ENCODE measurements at regions not wholly inside any gene's neighbourhood (a gene's known extent, or its start where the extent isn't known, plus 50 kb on each side); places are given as distances from the start of the nearest gene placed in this dataset.
"Not testable (repeated sequence)": the region's sequence is repeated elsewhere in the genome, so short reads cannot be mapped to it uniquely, and the experiment has no call there.

GRCh38 chr11:42779555-42779954 lies 532.2 kb upstream of the API5 start:
- H2AFZ ChIP-seq (ENCODE audit: low read depth, low read length): no peak overlapping the region
- no peaks in the 10 kb centered on the region for H3K27me3 ChIP-seq (ENCODE audit: control insufficient read depth in 1 of 2, insufficient read depth in 1 of 2, low read length in 2 of 2)
- H3K4me3 ChIP-seq (ENCODE audit: insufficient read depth in 1 of 2, low read depth in 1 of 2, low read length in 2 of 2): no peak overlapping the region
- H2BK5ac ChIP-seq (ENCODE audit: low read depth, low read length, poor library complexity, severe bottlenecking): no peak overlapping the region
- H3K4me1 ChIP-seq (ENCODE audit: control insufficient read depth, insufficient read depth, low read depth, low read length): no peaks in the 10 kb centered on the region
- H2BK120ac ChIP-seq (ENCODE audit: low read depth, low read length): no peak overlapping the region
- H4K91ac ChIP-seq (ENCODE audit: low read length): no peak overlapping the region
- WGBS: 53% methylated on average over 2 of the region's 3 CpGs
- no peak overlapping the region for H3K14ac ChIP-seq (ENCODE audit: low read length in 2 of 2)
- no peak overlapping the region for H2BK12ac ChIP-seq (ENCODE audit: low read length in 2 of 2)
- H3K36me3 ChIP-seq (ENCODE audit: control insufficient read depth in 1 of 2, insufficient read depth in 2 of 2, low read depth in 1 of 2, low read length in 2 of 2): no peaks in the 10 kb centered on the region
- no peak overlapping the region for H2BK15ac ChIP-seq (ENCODE audit: low read depth, poor library complexity, severe bottlenecking)
- no peak overlapping the region for H3K23ac ChIP-seq (ENCODE audit: low read length in 2 of 2)
- no peak for DNase-seq
- no peaks in the 10 kb centered on the region for H3K9me3 ChIP-seq (ENCODE audit: control insufficient read depth, low read length)
- no peak overlapping the region for H3K4me2 ChIP-seq (ENCODE audit: low read length, poor library complexity, severe bottlenecking)
- no peak overlapping the region for H4K8ac ChIP-seq (ENCODE audit: low read length)
- no peak overlapping the region for H3K18ac ChIP-seq (ENCODE audit: low read depth in 1 of 2, low read length in 2 of 2)
- H3K9ac ChIP-seq (ENCODE audit: low read length): no peak overlapping the region
- H3K27ac ChIP-seq (ENCODE audit: low read length, poor library complexity, severe bottlenecking): no peak overlapping the region
- H3K79me1 ChIP-seq (replicated peaks; ENCODE audit: low read length, poor library complexity, severe bottlenecking): no peaks in the 10 kb centered on the region
- no peak overlapping the region for H3K4ac ChIP-seq (ENCODE audit: low read depth in 1 of 2, low read length in 2 of 2)
- H2AK5ac ChIP-seq (ENCODE audit: low read length, severe bottlenecking): no peak overlapping the region

- Histone ChIP-seq H2AFZ (ENCODE audit: low read depth, low read length) (no peak overlapping the region), H2BK5ac (ENCODE audit: low read depth, low read length, poor library complexity, severe bottlenecking) (no peak overlapping the region), H3K9ac (ENCODE audit: low read length) (no peak overlapping the region), H3K4ac (ENCODE audit: low read depth in 1 of 2, low read length in 2 of 2) (no peak overlapping the region), H3K9me3 (ENCODE audit: control insufficient read depth, low read length) (no peaks in the 10 kb centered on the region), H3K18ac (ENCODE audit: low read depth in 1 of 2, low read length in 2 of 2) (no peak overlapping the region), H4K8ac (ENCODE audit: low read length) (no peak overlapping the region), H3K4me1 (ENCODE audit: control insufficient read depth, insufficient read depth, low read depth, low read length) (no peaks in the 10 kb centered on the region), H3K27ac (ENCODE audit: low read length, poor library complexity, severe bottlenecking) (no peak overlapping the region), H2AK5ac (ENCODE audit: low read length, severe bottlenecking) (no peak overlapping the region), H2BK120ac (ENCODE audit: low read depth, low read length) (no peak overlapping the region), H4K91ac (ENCODE audit: low read length) (no peak overlapping the region), H3K36me3 (ENCODE audit: control insufficient read depth in 1 of 2, insufficient read depth in 2 of 2, low read depth in 1 of 2, low read length in 2 of 2) (no peaks in the 10 kb centered on the region), H2BK12ac (ENCODE audit: low read length in 2 of 2) (no peak overlapping the region), H3K4me2 (ENCODE audit: low read length, poor library complexity, severe bottlenecking) (no peak overlapping the region), H3K14ac (ENCODE audit: low read length in 2 of 2) (no peak overlapping the region), H3K79me1 (replicated peaks; ENCODE audit: low read length, poor library complexity, severe bottlenecking) (no peaks in the 10 kb centered on the region), H3K4me3 (ENCODE audit: insufficient read depth in 1 of 2, low read depth in 1 of 2, low read length in 2 of 2) (no peak overlapping the region), H2BK15ac (ENCODE audit: low read depth, poor library complexity, severe bottlenecking) (no peak overlapping the region), H3K27me3 (ENCODE audit: control insufficient read depth in 1 of 2, insufficient read depth in 1 of 2, low read length in 2 of 2) (no peaks in the 10 kb centered on the region), H3K23ac (ENCODE audit: low read length in 2 of 2) (no peak overlapping the region)
- no CpG with 5 or more reads among the region's 1 CpG for whole genome bisulfite sequencing
- no peak for DNase-seq
Measured at GRCh38 chr11:42786981-42787380, 524.8 kb upstream of the API5 start.

- not testable (repeated sequence) for H4K8ac ChIP-seq (ENCODE audit: low read length); H2AFZ ChIP-seq (ENCODE audit: low read depth, low read length); H2BK5ac ChIP-seq (ENCODE audit: low read depth, low read length, poor library complexity, severe bottlenecking); H3K9ac ChIP-seq (ENCODE audit: low read length); H3K27me3 ChIP-seq (ENCODE audit: control insufficient read depth in 1 of 2, insufficient read depth in 1 of 2, low read length in 2 of 2); H2BK15ac ChIP-seq (ENCODE audit: low read depth, poor library complexity, severe bottlenecking); H3K79me1 ChIP-seq (replicated peaks; ENCODE audit: low read length, poor library complexity, severe bottlenecking); H3K23ac ChIP-seq (ENCODE audit: low read length in 2 of 2); H2BK120ac ChIP-seq (ENCODE audit: low read depth, low read length); H3K18ac ChIP-seq (ENCODE audit: low read depth in 1 of 2, low read length in 2 of 2); DNase-seq; H3K27ac ChIP-seq (ENCODE audit: low read length, poor library complexity, severe bottlenecking); H3K14ac ChIP-seq (ENCODE audit: low read length in 2 of 2); H2BK12ac ChIP-seq (ENCODE audit: low read length in 2 of 2); H3K9me3 ChIP-seq (ENCODE audit: control insufficient read depth, low read length); H3K4me3 ChIP-seq (ENCODE audit: insufficient read depth in 1 of 2, low read depth in 1 of 2, low read length in 2 of 2); H3K4ac ChIP-seq (ENCODE audit: low read depth in 1 of 2, low read length in 2 of 2); H3K4me1 ChIP-seq (ENCODE audit: control insufficient read depth, insufficient read depth, low read depth, low read length); H3K36me3 ChIP-seq (ENCODE audit: control insufficient read depth in 1 of 2, insufficient read depth in 2 of 2, low read depth in 1 of 2, low read length in 2 of 2); H2AK5ac ChIP-seq (ENCODE audit: low read length, severe bottlenecking); H3K4me2 ChIP-seq (ENCODE audit: low read length, poor library complexity, severe bottlenecking); H4K91ac ChIP-seq (ENCODE audit: low read length)
- 91% methylated on average over 1 of the region's 2 CpGs for WGBS
Measured at GRCh38 chr11:42795483-42795882, 516.3 kb upstream of the API5 start.

GRCh38 chr11:42800041-42800440 lies 511.8 kb upstream of the API5 start:
- no peak overlapping the region for H4K8ac ChIP-seq (ENCODE audit: low read length)
- no peak for DNase-seq
- no peak overlapping the region for H3K23ac ChIP-seq (ENCODE audit: low read length in 2 of 2)
- H3K27me3 ChIP-seq (ENCODE audit: control insufficient read depth in 1 of 2, insufficient read depth in 1 of 2, low read length in 2 of 2): no peaks in the 10 kb centered on the region
- no peak overlapping the region for H3K9ac ChIP-seq (ENCODE audit: low read length)
- no peak overlapping the region for H3K4me3 ChIP-seq (ENCODE audit: insufficient read depth in 1 of 2, low read depth in 1 of 2, low read length in 2 of 2)
- no peak overlapping the region for H2BK5ac ChIP-seq (ENCODE audit: low read depth, low read length, poor library complexity, severe bottlenecking)
- no peak overlapping the region for H3K4ac ChIP-seq (ENCODE audit: low read depth in 1 of 2, low read length in 2 of 2)
- no peaks in the 10 kb centered on the region for H3K9me3 ChIP-seq (ENCODE audit: control insufficient read depth, low read length)
- no peaks in the 10 kb centered on the region for H3K4me1 ChIP-seq (ENCODE audit: control insufficient read depth, insufficient read depth, low read depth, low read length)
- no peak overlapping the region for H4K91ac ChIP-seq (ENCODE audit: low read length)
- H3K27ac ChIP-seq (ENCODE audit: low read length, poor library complexity, severe bottlenecking): no peak overlapping the region
- H2AFZ ChIP-seq (ENCODE audit: low read depth, low read length): no peak overlapping the region
- no peak overlapping the region for H2BK12ac ChIP-seq (ENCODE audit: low read length in 2 of 2)
- H2BK15ac ChIP-seq (ENCODE audit: low read depth, poor library complexity, severe bottlenecking): no peak overlapping the region
- H3K14ac ChIP-seq (ENCODE audit: low read length in 2 of 2): no peak overlapping the region
- H3K4me2 ChIP-seq (ENCODE audit: low read length, poor library complexity, severe bottlenecking): no peak overlapping the region
- no peak overlapping the region for H2BK120ac ChIP-seq (ENCODE audit: low read depth, low read length)
- no peak overlapping the region for H3K18ac ChIP-seq (ENCODE audit: low read depth in 1 of 2, low read length in 2 of 2)
- over 99% methylated on average over 3 of the region's 4 CpGs for WGBS
- no peaks in the 10 kb centered on the region for H3K79me1 ChIP-seq (replicated peaks; ENCODE audit: low read length, poor library complexity, severe bottlenecking)
- no peaks in the 10 kb centered on the region for H3K36me3 ChIP-seq (ENCODE audit: control insufficient read depth in 1 of 2, insufficient read depth in 2 of 2, low read depth in 1 of 2, low read length in 2 of 2)
- no peak overlapping the region for H2AK5ac ChIP-seq (ENCODE audit: low read length, severe bottlenecking)

Data from mesenchymal stem cell (in vitro differentiated cells and primary cell).